ENCODE measurements at regions not wholly inside any gene's neighbourhood (a gene's known extent, or its start where the extent isn't known, plus 50 kb on each side); places are given as distances from the start of the nearest gene placed in this dataset.

GRCh38 chr3:29168696-29169095 lies 112.2 kb upstream of the RBMS3 start:
- TF ChIP-seq GATA2 (IDR thresholded peaks at IDR 0.05; ENCODE audit: low read depth, low read length) (no peak), GATA3 (IDR thresholded peaks at IDR 0.05; ENCODE audit: low read depth, low read length) (no peak)

All from SH-SY5Y (cell line).